WTC11 (cell line): ENCODE measurements at regions not wholly inside any gene's neighbourhood (a gene's known extent, or its start where the extent isn't known, plus 50 kb on each side); places are given as distances from the start of the nearest gene placed in this dataset.

ENCODE experiments used
- ATAC-seq: fragments of 200-7000 bp; cut with Tn5 transposase; 2 replicates; pipeline ENCODE4 v1.10.0; 2021; ENCODE audit warnings: mild to moderate bottlenecking, moderate library complexity
- CTCF ChIA-PET: fragments of 300-600 bp; sonication (Branson Sonifier 250); formaldehyde crosslinking; loops from one replicate; lab custom pipeline; 2021; ENCODE audit warnings: antibody characterized with exemption; lab: Charles Lee
- POLR2A ChIA-PET: fragments of 350-600 bp; sonication (Branson Sonifier 250); formaldehyde crosslinking; loops from one replicate; lab custom pipeline; 2021; ENCODE audit warnings: antibody characterized with exemption; lab: Charles Lee
- DNase-seq: peaks from one replicate; pipeline ENCODE4 v3.0.0; 2021; ENCODE audit warnings: low spot score
- H3K27ac Mint-ChIP-seq: 2 replicates; pipeline ENCODE4 v1.8.0; 2021; ENCODE audit warnings: mixed read lengths
- H3K27me3 Mint-ChIP-seq: 2 replicates; pipeline ENCODE4 v1.8.0; 2021; ENCODE audit warnings: low read depth, mild to moderate bottlenecking, moderate library complexity, mixed read lengths
- H3K36me3 Mint-ChIP-seq: 2 replicates; pipeline ENCODE4 v1.8.0; 2021; ENCODE audit warnings: mixed read lengths
- H3K4me1 Mint-ChIP-seq: 2 replicates; pipeline ENCODE4 v1.8.0; 2022; ENCODE audit warnings: mixed read lengths
- H3K4me3 Mint-ChIP-seq: 2 replicates; pipeline ENCODE4 v1.8.0; 2021; ENCODE audit warnings: mild to moderate bottlenecking, moderate library complexity, mixed read lengths
- H3K9me3 Mint-ChIP-seq: 2 replicates; pipeline ENCODE4 v1.8.0; 2021; ENCODE audit warnings: mixed read lengths
- CREB1 ChIP-seq: sonication (generic); formaldehyde crosslinking; IDR thresholded peaks from 2 replicates; pipeline ENCODE4 v1.8.0; 2023; ENCODE audit warnings: mild to moderate bottlenecking, missing genetic modification reagents
- E2F4 ChIP-seq: sonication (generic); formaldehyde crosslinking; IDR thresholded peaks from 2 replicates; pipeline ENCODE4 v1.8.1; 2022; ENCODE audit warnings: low read depth, mild to moderate bottlenecking, moderate library complexity, missing genetic modification reagents, borderline replicate concordance
- E2F5 ChIP-seq: sonication (generic); formaldehyde crosslinking; IDR thresholded peaks from 2 replicates; pipeline ENCODE4 v1.8.1; 2022; ENCODE audit warnings: mild to moderate bottlenecking, moderate library complexity, missing genetic modification reagents
- GABPB1 ChIP-seq: sonication (generic); formaldehyde crosslinking; IDR thresholded peaks from 2 replicates; pipeline ENCODE4 v1.8.1; 2023; ENCODE audit warnings: mild to moderate bottlenecking, missing genetic modification reagents
- JAZF1 ChIP-seq: fragments of 250-450 bp; sonication (Bioruptor Pico); IDR thresholded peaks from 2 replicates; pipeline ENCODE4 v1.9.0; 2021; ENCODE audit warnings: moderate library complexity, mild to moderate bottlenecking, inconsistent platforms
- MLX ChIP-seq: sonication (generic); formaldehyde crosslinking; IDR thresholded peaks from 2 replicates; pipeline ENCODE4 v1.8.1; 2023; ENCODE audit warnings: mild to moderate bottlenecking, missing genetic modification reagents, moderate library complexity
- NR3C1 ChIP-seq: sonication (generic); formaldehyde crosslinking; conservative IDR thresholded peaks from 2 replicates; pipeline ENCODE4 v1.8.1; 2023; ENCODE audit warnings: low read depth, mild to moderate bottlenecking, missing genetic modification reagents
- RELA ChIP-seq: sonication (generic); formaldehyde crosslinking; IDR thresholded peaks from 2 replicates; pipeline ENCODE4 v1.8.1; 2022; ENCODE audit warnings: missing genetic modification reagents, mild to moderate bottlenecking, borderline replicate concordance
- SMAD3 ChIP-seq: sonication (generic); formaldehyde crosslinking; IDR thresholded peaks from 2 replicates; pipeline ENCODE4 v1.8.0; 2022; ENCODE audit warnings: missing genetic modification reagents, mild to moderate bottlenecking, borderline replicate concordance
- TP53 ChIP-seq: sonication (generic); formaldehyde crosslinking; IDR thresholded peaks from 2 replicates; pipeline ENCODE4 v1.8.1; 2023; ENCODE audit warnings: mild to moderate bottlenecking, missing genetic modification reagents
- ZNF219 ChIP-seq: sonication (generic); formaldehyde crosslinking; IDR thresholded peaks from 2 replicates; pipeline ENCODE4 v1.8.0; 2023; ENCODE audit warnings: missing genetic modification reagents, mild to moderate bottlenecking, borderline replicate concordance
- ZNF263 ChIP-seq: sonication (generic); formaldehyde crosslinking; IDR thresholded peaks from 2 replicates; pipeline ENCODE4 v1.8.1; 2022; ENCODE audit warnings: low read depth, mild to moderate bottlenecking, moderate library complexity, missing genetic modification reagents
- ZNF281 ChIP-seq: sonication (generic); formaldehyde crosslinking; IDR thresholded peaks from 2 replicates; pipeline ENCODE4 v1.8.0; 2023; ENCODE audit warnings: mild to moderate bottlenecking, missing genetic modification reagents
- ZNF317 ChIP-seq: sonication (generic); formaldehyde crosslinking; IDR thresholded peaks from 2 replicates; pipeline ENCODE4 v1.8.1; 2023; ENCODE audit warnings: low read depth, mild to moderate bottlenecking, moderate library complexity, missing genetic modification reagents, borderline replicate concordance
- ZNF416 ChIP-seq: fragments of 250-450 bp; sonication (Bioruptor Pico); IDR thresholded peaks from 2 replicates; pipeline ENCODE4 v1.9.0; 2021; ENCODE audit warnings: mild to moderate bottlenecking, inconsistent platforms
- ZNF671 ChIP-seq: fragments of 250-450 bp; sonication (Bioruptor Pico); IDR thresholded peaks from 2 replicates; pipeline ENCODE4 v1.8.0; 2021; ENCODE audit warnings: mild to moderate bottlenecking
- TF ChIP-seq, protein P1 (sequence below): sonication (generic); formaldehyde crosslinking; conservative IDR thresholded peaks from 2 replicates; pipeline ENCODE4 v1.8.1; 2022; ENCODE audit warnings: mild to moderate bottlenecking, missing genetic modification reagents
- TF ChIP-seq, protein P2 (sequence below): sonication (generic); formaldehyde crosslinking; IDR thresholded peaks from 2 replicates; pipeline ENCODE4 v1.8.1; 2023; ENCODE audit warnings: mild to moderate bottlenecking, missing genetic modification reagents, borderline replicate concordance

DNA sequence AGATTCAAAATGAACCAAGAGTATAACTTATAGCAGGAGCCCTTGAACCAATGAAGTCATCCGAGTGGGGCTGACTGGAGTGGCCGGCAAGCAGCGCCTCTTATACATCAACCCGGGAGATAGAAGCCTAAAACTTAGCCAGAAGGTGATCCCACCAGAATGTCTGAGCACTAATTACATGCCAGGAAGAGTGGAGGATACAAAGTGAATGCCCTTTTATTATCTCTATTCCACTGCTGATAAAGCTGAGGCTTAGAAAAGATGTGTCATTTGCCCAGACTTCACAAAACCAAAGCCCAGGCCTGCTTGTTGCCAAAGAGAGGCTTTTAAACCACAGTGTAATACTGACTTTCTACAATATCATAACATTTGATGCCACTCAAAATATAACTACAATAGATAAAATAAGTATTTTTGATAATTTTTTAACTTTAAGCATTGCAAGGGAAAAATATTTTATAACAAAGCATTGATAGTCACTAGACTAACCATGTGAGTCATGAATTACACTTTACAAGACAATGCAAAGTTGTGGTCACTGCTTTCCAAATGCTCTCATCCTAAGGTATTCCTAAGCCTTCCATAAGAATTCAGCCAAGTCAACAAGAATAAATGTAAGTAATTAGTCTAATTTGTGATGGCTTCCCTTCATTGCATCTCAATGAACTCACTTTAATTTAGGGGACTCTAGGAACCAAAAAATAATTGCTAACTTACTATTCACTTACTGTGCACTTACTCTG lies 58.6 kb upstream of the ARID5B start:
- Mint-ChIP-seq H3K4me1 (peaks cover 22% of the 10 kb centered on the region), H3K36me3 (no peaks in the 10 kb centered on the region), H3K27me3 (peaks cover 81% of the 10 kb centered on the region), H3K9me3 (no peaks in the 10 kb centered on the region), H3K27ac (no peak overlapping the region), H3K4me3 (no peak overlapping the region)
- DNase-seq = no peak
- TF ChIP-seq SMAD3 (CRISPR knock-in tag) (no peak), MLX (CRISPR knock-in tag) (no peak), ZNF219 (CRISPR knock-in tag) (no peak), ZNF263 (CRISPR knock-in tag) (no peak)
- no peak for ATAC-seq
- ChIA-PET POLR2A (no interaction called here), CTCF (no interaction called here)

DNA sequence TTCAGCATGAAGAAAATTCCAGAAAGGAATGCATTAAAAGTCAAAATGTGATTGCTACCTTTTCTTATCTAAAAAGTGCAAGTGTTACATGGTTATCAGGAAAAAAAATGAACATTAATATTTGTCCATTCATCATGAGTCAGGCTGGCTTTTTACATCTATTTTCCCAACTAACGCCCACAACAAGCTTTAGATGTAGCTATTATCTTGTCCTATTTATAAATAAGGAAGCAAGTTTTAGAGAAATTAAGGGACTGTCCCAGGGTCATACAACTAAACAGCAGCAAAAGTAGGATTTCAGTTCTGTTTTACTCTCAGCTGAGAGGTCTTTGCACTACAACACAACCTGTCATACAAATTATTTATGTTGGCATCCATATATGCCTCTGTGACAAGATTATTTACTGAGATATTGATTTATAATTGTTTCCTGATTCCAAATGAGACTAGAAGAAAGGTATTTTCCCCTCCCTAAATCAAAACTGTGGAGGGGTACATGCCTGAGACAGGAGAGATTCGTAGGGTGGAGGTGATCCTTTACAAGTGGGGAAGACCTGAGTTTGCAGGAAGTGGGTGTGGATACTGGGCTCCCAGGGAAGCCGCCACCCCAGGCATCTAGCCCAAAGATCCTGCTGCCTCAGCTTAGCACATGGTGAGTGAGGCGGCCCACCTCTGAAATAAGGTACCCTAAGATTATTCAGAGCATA lies 57.2 kb upstream of the ARID5B start:
- TF ChIP-seq CREB1 (CRISPR knock-in tag) (no peak), ZNF671 (no peak), RELA (CRISPR knock-in tag) (no peak), ZNF281 (CRISPR knock-in tag) (no peak), TP53 (no peak), E2F5 (CRISPR knock-in tag) (no peak), NR3C1 (CRISPR knock-in tag) (no peak), ZNF263 (CRISPR knock-in tag) (no peak), GABPB1 (no peak), ZNF219 (CRISPR knock-in tag) (no peak), JAZF1 (CRISPR knock-in tag) (no peak), E2F4 (CRISPR knock-in tag) (no peak), ZNF317 (no peak), ZNF416 (CRISPR knock-in tag) (no peak)
- TF ChIP-seq, protein P1, sequence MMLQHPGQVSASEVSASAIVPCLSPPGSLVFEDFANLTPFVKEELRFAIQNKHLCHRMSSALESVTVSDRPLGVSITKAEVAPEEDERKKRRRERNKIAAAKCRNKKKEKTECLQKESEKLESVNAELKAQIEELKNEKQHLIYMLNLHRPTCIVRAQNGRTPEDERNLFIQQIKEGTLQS = no peak
- TF ChIP-seq, protein P2, sequence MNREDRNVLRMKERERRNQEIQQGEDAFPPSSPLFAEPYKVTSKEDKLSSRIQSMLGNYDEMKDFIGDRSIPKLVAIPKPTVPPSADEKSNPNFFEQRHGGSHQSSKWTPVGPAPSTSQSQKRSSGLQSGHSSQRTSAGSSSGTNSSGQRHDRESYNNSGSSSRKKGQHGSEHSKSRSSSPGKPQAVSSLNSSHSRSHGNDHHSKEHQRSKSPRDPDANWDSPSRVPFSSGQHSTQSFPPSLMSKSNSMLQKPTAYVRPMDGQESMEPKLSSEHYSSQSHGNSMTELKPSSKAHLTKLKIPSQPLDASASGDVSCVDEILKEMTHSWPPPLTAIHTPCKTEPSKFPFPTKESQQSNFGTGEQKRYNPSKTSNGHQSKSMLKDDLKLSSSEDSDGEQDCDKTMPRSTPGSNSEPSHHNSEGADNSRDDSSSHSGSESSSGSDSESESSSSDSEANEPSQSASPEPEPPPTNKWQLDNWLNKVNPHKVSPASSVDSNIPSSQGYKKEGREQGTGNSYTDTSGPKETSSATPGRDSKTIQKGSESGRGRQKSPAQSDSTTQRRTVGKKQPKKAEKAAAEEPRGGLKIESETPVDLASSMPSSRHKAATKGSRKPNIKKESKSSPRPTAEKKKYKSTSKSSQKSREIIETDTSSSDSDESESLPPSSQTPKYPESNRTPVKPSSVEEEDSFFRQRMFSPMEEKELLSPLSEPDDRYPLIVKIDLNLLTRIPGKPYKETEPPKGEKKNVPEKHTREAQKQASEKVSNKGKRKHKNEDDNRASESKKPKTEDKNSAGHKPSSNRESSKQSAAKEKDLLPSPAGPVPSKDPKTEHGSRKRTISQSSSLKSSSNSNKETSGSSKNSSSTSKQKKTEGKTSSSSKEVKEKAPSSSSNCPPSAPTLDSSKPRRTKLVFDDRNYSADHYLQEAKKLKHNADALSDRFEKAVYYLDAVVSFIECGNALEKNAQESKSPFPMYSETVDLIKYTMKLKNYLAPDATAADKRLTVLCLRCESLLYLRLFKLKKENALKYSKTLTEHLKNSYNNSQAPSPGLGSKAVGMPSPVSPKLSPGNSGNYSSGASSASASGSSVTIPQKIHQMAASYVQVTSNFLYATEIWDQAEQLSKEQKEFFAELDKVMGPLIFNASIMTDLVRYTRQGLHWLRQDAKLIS (CRISPR knock-in tag) = no peak
- ATAC-seq (no peak), DNase-seq (no peak)
- CTCF ChIA-PET = no interaction called here
- Mint-ChIP-seq H3K27me3 (peaks cover 86% of the 10 kb centered on the region), H3K36me3 (no peaks in the 10 kb centered on the region), H3K4me1 (peaks cover 22% of the 10 kb centered on the region), H3K27ac (no peak overlapping the region), H3K4me3 (no peak overlapping the region), H3K9me3 (no peaks in the 10 kb centered on the region)
- POLR2A ChIA-PET = no interaction called here
